CD4-positive, alpha-beta T cell (primary cell): ENCODE measurements at regions not wholly inside any gene's neighbourhood (a gene's known extent, or its start where the extent isn't known, plus 50 kb on each side); places are given as distances from the start of the nearest gene placed in this dataset.

Experiments
- ATAC-seq: fragments of 200-7000 bp; cut with Tn5 transposase; one replicate; pipeline ENCODE4 v1.10.0; 2022; ENCODE audit warnings: mild to moderate bottlenecking; ENCODE audit not compliant: poor library complexity
- CTCF ChIA-PET: fragments of 350-600 bp; sonication (Branson Sonifier 250); formaldehyde crosslinking; loops from one replicate; lab custom pipeline; 2021; ENCODE audit warnings: antibody characterized with exemption, inconsistent platforms; lab: Charles Lee
- POLR2A ChIA-PET: fragments of 350-600 bp; sonication (Branson Sonifier 250); formaldehyde crosslinking; loops from one replicate; lab custom pipeline; 2021; ENCODE audit warnings: antibody characterized with exemption, inconsistent platforms; lab: Charles Lee
- DNase-seq, 14 experiments: peaks; one replicate each; pipeline ENCODE4 v3.0.0-alpha.2; 2013 to 2020; ENCODE audit warnings: mixed read lengths in 2 of 14
- H3K27ac ChIP-seq, 2 donors: one replicate each; pipeline versions ENCODE4 v1.5.1 to v1.7.0; 2013; ENCODE audit warnings: low read length in 2 of 2, low read depth in 1 of 2, mild to moderate bottlenecking in 1 of 2
- H3K27me3 ChIP-seq, 2 experiments: 1 replicate in 1 of 2; 2 replicates in 1 of 2; pipeline versions ENCODE4 v1.6.1 to v1.7.0; 2013; ENCODE audit warnings: low read length in 2 of 2, control low read depth in 1 of 2, mild to moderate bottlenecking in 1 of 2, moderate library complexity in 1 of 2; ENCODE audit not compliant: insufficient read depth in 2 of 2, control insufficient read depth in 1 of 2
- H3K36me3 ChIP-seq: one replicate; pipeline ENCODE4 v1.6.1; 2013; ENCODE audit warnings: low read length, control low read depth; ENCODE audit not compliant: insufficient read depth
- H3K4me1 ChIP-seq: one replicate; pipeline ENCODE4 v1.6.1; 2013; ENCODE audit warnings: low read length, control low read depth; ENCODE audit not compliant: insufficient read depth
- H3K4me3 ChIP-seq: one replicate; pipeline ENCODE4 v1.5.1; 2013; ENCODE audit warnings: mild to moderate bottlenecking, low read length, moderate library complexity
- H3K9me3 ChIP-seq, 2 experiments: 1 replicate in 1 of 2; 2 replicates in 1 of 2; pipeline versions ENCODE4 v1.6.1 to v1.7.0; 2013; ENCODE audit warnings: low read length in 2 of 2, mild to moderate bottlenecking in 2 of 2, control low read depth in 1 of 2, moderate library complexity in 1 of 2; ENCODE audit not compliant: control insufficient read depth in 1 of 2, insufficient read depth in 1 of 2
- H3K27ac Mint-ChIP-seq: one replicate; pipeline ENCODE4 v1.8.0; 2020; ENCODE audit warnings: mixed read lengths
- H3K27me3 Mint-ChIP-seq: one replicate; pipeline ENCODE4 v1.8.0; 2021; ENCODE audit warnings: mixed read lengths
- H3K36me3 Mint-ChIP-seq: one replicate; pipeline ENCODE4 v1.8.0; 2021; ENCODE audit warnings: low read depth, mixed read lengths
- H3K4me1 Mint-ChIP-seq: one replicate; pipeline ENCODE4 v1.8.0; 2021; ENCODE audit warnings: low read depth, mixed read lengths
- H3K4me3 Mint-ChIP-seq: one replicate; pipeline ENCODE4 v1.8.0; 2020; ENCODE audit warnings: mild to moderate bottlenecking, mixed read lengths
- H3K9me3 Mint-ChIP-seq: one replicate; pipeline ENCODE4 v1.8.0; 2020; ENCODE audit warnings: mixed read lengths
- intact Hi-C, 2 experiments: fragments of 100-400 bp; cut with DNase I in 1 of 2; cut with micrococcal nuclease in 1 of 2; formaldehyde crosslinking; loops; one replicate each; pipeline versions ENCODE4 v1.15.1 to v1.9.0; 2023 to 2025; cut with DNase I, micrococcal nuclease
- TF ChIP-seq, protein P1 (sequence below): fragments of 200-600 bp; IDR thresholded peaks from one replicate; pipeline ENCODE4 v1.8.0; 2022; ENCODE audit warnings: antibody characterized with exemption, mild to moderate bottlenecking

DNA sequence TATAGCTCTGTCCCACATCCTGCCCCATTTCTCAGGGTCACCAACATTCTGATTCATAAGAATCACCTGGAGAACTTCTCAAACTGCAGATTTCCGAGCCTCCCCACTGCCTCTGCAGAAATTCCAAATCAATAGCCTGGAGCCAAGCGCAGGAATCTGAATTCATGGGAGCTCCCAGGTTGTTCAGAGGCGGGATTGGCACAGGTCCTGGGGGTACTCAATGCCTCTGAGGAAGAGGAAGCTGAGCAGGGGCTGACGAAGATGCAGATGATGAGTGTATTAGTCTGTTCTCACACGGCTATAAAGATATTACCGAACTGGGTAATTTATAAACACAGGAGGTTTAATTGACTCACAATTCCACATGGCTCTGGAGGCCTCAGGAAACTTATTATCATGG is 455.5 kb downstream of the MATN1 start:
- H3K4me3 Mint-ChIP-seq = no peak overlapping the region
- peaks cover 29% of the 10 kb centered on the region for H3K27me3 Mint-ChIP-seq
- TF ChIP-seq, protein P1, sequence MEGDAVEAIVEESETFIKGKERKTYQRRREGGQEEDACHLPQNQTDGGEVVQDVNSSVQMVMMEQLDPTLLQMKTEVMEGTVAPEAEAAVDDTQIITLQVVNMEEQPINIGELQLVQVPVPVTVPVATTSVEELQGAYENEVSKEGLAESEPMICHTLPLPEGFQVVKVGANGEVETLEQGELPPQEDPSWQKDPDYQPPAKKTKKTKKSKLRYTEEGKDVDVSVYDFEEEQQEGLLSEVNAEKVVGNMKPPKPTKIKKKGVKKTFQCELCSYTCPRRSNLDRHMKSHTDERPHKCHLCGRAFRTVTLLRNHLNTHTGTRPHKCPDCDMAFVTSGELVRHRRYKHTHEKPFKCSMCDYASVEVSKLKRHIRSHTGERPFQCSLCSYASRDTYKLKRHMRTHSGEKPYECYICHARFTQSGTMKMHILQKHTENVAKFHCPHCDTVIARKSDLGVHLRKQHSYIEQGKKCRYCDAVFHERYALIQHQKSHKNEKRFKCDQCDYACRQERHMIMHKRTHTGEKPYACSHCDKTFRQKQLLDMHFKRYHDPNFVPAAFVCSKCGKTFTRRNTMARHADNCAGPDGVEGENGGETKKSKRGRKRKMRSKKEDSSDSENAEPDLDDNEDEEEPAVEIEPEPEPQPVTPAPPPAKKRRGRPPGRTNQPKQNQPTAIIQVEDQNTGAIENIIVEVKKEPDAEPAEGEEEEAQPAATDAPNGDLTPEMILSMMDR = no peak
- H3K9me3 ChIP-seq = no peaks in the 10 kb centered on the region
- H3K27me3 ChIP-seq = no peaks in the 10 kb centered on the region
- no peaks in the 10 kb centered on the region for H3K4me1 Mint-ChIP-seq
- no peak overlapping the region for H3K4me3 ChIP-seq
- no peaks in the 10 kb centered on the region for H3K36me3 Mint-ChIP-seq
- H3K9me3 Mint-ChIP-seq = no peaks in the 10 kb centered on the region
- ChIA-PET CTCF (no interaction called here), POLR2A (no interaction called here)
- no peaks in the 10 kb centered on the region for H3K36me3 ChIP-seq
- peak in 1 of 14 experiments; percentile 8 for DNase-seq
- ATAC-seq = no peak
- no peaks in the 10 kb centered on the region for H3K4me1 ChIP-seq
- no peak overlapping the region for H3K27ac Mint-ChIP-seq
- intact Hi-C loops = no loop called here
- no peak overlapping the region for H3K27ac ChIP-seq

- peaks cover 0 to 2% of the 10 kb centered on the region in 2 experiments for H3K27me3 ChIP-seq
- H3K27ac ChIP-seq = no peak overlapping the region
- H3K36me3 ChIP-seq = no peaks in the 10 kb centered on the region
- no peak overlapping the region for H3K4me3 ChIP-seq
- Mint-ChIP-seq H3K36me3 (no peaks in the 10 kb centered on the region), H3K4me1 (no peaks in the 10 kb centered on the region), H3K27ac (no peak overlapping the region), H3K27me3 (peaks cover 24% of the 10 kb centered on the region), H3K9me3 (no peaks in the 10 kb centered on the region), H3K4me3 (no peak overlapping the region)
- H3K9me3 ChIP-seq = no peaks in the 10 kb centered on the region
- H3K4me1 ChIP-seq = no peaks in the 10 kb centered on the region
- DNase-seq = peak in 1 of 14 experiments; percentile 11
- no peak for ATAC-seq
- intact Hi-C loops = no loop called here
- ChIA-PET POLR2A (no interaction called here), CTCF (no interaction called here)
- TF ChIP-seq, protein P1 = no peak
These were observed 456.3 kb downstream of the MATN1 start for GRCh38 chr1:30267046-30267445.

DNA sequence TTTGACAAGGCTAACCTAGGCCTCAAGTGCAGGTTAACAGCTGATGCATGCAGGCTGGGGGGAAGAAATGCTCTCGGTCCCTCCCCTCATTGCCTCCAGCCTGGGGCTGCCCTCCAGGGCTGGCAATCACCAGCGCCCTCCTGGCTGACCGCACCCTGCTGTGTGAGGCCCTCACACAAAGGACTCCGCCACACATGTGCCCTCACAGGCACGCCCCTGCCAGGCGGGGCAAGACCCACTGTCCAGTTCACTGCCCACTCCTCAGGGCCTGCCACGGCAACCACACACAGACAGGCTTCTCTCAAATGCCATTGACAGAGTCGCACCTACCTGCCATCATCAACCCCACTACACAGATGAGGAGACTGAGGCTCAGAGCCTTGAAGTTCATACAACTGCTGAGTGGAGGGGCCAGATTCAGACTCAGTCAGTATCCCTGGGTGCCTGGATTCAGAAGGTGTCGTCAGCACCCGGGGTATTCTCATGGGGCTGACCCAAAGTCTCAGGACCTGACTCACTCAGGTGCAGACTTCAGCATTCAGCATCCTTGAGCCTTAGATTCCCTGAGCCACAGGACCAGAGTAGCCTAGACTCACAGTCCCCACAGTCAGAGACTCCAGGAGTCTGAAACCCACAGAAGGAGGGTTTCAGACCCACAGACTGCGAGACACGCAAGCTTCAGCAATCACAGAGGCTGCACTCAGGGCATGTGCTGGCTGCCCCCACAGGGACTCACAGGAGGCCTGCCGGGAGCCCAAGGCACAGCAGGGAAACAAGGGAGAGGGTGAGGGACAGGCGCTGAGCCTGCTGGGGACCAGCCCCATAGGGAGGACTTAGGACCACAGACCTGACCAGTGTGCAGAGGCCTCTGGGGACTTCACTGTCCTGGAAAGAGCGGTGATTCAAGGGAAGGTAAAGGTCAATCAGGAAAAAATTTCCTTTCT is 458.0 kb downstream of the MATN1 start:
- CTCF ChIA-PET = no interaction called here
- H3K27me3 ChIP-seq = peaks cover 0 to 3% of the 10 kb centered on the region in 2 experiments
- no peaks in the 10 kb centered on the region for H3K4me1 ChIP-seq
- H3K27ac ChIP-seq = no peak overlapping the region
- H3K36me3 ChIP-seq = no peaks in the 10 kb centered on the region
- no peaks in the 10 kb centered on the region for H3K9me3 ChIP-seq
- Mint-ChIP-seq H3K27ac (no peak overlapping the region), H3K4me1 (no peaks in the 10 kb centered on the region), H3K36me3 (no peaks in the 10 kb centered on the region), H3K9me3 (no peaks in the 10 kb centered on the region), H3K4me3 (no peak overlapping the region), H3K27me3 (peaks cover 18% of the 10 kb centered on the region)
- ATAC-seq (no peak), DNase-seq (no peak)
- intact Hi-C loops = no loop called here
- TF ChIP-seq, protein P1 = no peak
- POLR2A ChIA-PET = no interaction called here
- H3K4me3 ChIP-seq = no peak overlapping the region
